Neutrophil (primary cell): ENCODE measurements at regions not wholly inside any gene's neighbourhood (a gene's known extent, or its start where the extent isn't known, plus 50 kb on each side); places are given as distances from the start of the nearest gene placed in this dataset.
"Not testable (repeated sequence)": the region's sequence is repeated elsewhere in the genome, so short reads cannot be mapped to it uniquely, and the experiment has no call there.

Source experiments
- H3K27ac ChIP-seq: fragments of 200-600 bp; sonication (generic); 2 replicates; pipeline ENCODE4 v1.5.1; 2016; ENCODE audit warnings: mild to moderate bottlenecking, moderate library complexity
- H3K27me3 ChIP-seq: fragments of 200-600 bp; sonication (generic); 2 replicates; pipeline ENCODE4 v1.6.0; 2016; ENCODE audit warnings: mild to moderate bottlenecking
- H3K36me3 ChIP-seq: fragments of 200-600 bp; sonication (generic); 2 replicates; pipeline ENCODE4 v1.5.1; 2017
- H3K4me1 ChIP-seq, 2 experiments: fragments of 200-600 bp in 1 of 2; sonication (generic) in 1 of 2; 1 replicate in 1 of 2; 2 replicates in 1 of 2; pipeline versions ENCODE4 v1.5.1 to v1.6.1; 2013 to 2016; ENCODE audit warnings: low read depth in 1 of 2, low read length in 1 of 2, mild to moderate bottlenecking in 1 of 2, moderate library complexity in 1 of 2; ENCODE audit not compliant: control insufficient read depth in 1 of 2, insufficient read depth in 1 of 2
- H3K4me3 ChIP-seq, 2 experiments: fragments of 200-600 bp in 1 of 2; sonication (generic) in 1 of 2; 1 replicate in 1 of 2; 2 replicates in 1 of 2; pipeline ENCODE4 v1.5.1; 2013 to 2016; ENCODE audit warnings: low read depth in 1 of 2, low read length in 1 of 2, mild to moderate bottlenecking in 1 of 2, moderate library complexity in 1 of 2
- H3K9me3 ChIP-seq: fragments of 200-600 bp; sonication (generic); 2 replicates; pipeline ENCODE4 v1.5.1; 2016
- TF ChIP-seq, protein P1 (sequence below): fragments of 200-600 bp; sonication (generic); IDR thresholded peaks from 2 replicates; pipeline ENCODE4 v1.5.1; 2016; ENCODE audit warnings: antibody characterized with exemption

DNA sequence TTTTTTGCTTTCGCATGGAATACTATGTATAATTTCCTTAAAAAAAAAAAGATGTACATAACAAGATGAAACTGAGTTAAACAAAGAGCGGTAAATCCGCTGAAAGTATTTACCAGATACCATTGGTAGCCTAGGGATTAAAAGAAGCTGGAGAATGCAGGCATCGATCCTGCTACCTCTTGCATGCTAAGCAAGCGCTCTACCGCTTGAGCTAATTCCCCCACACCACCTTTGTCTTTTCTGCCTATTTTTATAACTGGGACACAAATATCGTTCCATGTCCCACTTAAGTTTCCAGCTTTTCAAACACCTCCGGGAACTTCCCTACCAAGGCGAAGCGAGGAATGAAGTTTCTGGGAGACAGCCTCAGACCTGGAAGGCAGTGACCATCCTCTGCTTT, 498.4 kb downstream of the PRIM2 start:
- H3K27ac ChIP-seq, H3K4me1 ChIP-seq, H3K36me3 ChIP-seq, H3K4me3 ChIP-seq, H3K9me3 ChIP-seq: not testable (repeated sequence)
- H3K27me3 ChIP-seq, result peaks cover 80% of the 10 kb centered on the region

DNA sequence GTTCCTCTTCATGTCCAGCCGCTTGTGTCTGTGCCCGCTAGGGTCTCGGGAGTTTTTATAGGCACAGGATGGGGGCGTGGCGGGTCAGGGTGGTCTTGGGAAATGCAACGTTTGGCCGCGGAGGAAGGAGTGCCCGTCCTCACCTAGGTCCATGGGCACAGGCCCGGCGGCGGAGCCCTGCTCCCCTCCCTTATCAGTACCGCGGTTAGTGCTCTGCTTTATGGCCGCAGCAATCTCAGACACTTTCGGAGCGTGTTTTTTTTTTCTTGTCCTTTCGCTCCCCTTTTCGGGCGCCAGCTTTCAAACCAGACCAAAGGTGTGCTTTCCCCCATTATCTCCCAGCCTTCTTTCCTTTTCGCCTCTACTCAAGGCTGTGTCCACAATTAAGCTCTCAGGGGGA, 503.9 kb downstream of the PRIM2 start:
- not testable (repeated sequence) for H3K4me3 ChIP-seq

DNA sequence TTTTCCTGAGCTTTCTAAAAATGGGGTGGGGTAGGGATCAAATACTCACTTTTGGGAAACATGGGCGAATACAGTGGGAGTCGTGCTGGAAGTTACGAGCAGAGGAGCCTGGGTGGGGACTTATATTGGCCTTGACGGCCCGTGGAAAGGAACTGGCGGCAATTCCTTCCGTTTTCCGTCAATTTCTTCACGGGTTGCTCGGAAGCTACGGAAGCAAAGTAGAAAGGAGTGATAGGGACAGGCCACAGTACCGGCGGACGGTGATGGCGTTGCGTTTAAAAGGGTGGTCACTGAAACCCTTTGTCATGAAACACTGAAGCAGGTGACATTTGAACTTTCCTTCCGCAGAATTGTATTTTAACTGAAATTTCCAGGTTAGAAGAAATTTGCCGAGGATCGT, 505.0 kb downstream of the PRIM2 start:
- not testable (repeated sequence) for H3K9me3 ChIP-seq, H3K27ac ChIP-seq, H3K36me3 ChIP-seq, H3K4me1 ChIP-seq, H3K4me3 ChIP-seq
- H3K27me3 ChIP-seq, result peaks cover 63% of the 10 kb centered on the region

More for the DNA sequence above, 503.9 kb downstream of the PRIM2 start:
- not testable (repeated sequence) for H3K36me3 ChIP-seq, H3K4me1 ChIP-seq, H3K27ac ChIP-seq, H3K9me3 ChIP-seq
- peaks cover 71% of the 10 kb centered on the region for H3K27me3 ChIP-seq

DNA sequence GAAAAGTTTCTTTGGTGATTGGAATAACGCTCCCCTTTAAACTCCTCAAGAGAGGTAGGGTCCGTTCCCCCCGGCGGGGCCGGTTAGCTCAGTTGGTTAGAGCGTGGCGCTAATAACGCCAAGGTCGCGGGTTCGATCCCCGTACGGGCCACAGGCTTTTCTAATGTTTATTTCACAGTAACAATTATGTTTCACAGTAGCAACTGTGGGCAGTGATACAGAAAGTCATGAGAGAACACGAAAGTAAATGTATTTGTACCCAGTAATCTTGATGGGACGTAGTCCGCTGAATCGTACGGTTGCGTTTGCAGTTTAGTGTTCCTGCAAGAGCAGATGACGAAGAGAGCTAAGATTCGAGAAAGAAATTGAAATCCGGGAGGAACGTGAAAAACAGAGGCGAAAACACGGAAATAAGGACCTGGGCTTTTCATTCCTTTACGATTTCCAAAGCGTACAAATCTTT, 505.5 kb downstream of the PRIM2 start:
- no peak overlapping the region for H3K27ac ChIP-seq
- H3K4me1 ChIP-seq, result no peaks in the 10 kb centered on the region
- TF ChIP-seq, protein P1, sequence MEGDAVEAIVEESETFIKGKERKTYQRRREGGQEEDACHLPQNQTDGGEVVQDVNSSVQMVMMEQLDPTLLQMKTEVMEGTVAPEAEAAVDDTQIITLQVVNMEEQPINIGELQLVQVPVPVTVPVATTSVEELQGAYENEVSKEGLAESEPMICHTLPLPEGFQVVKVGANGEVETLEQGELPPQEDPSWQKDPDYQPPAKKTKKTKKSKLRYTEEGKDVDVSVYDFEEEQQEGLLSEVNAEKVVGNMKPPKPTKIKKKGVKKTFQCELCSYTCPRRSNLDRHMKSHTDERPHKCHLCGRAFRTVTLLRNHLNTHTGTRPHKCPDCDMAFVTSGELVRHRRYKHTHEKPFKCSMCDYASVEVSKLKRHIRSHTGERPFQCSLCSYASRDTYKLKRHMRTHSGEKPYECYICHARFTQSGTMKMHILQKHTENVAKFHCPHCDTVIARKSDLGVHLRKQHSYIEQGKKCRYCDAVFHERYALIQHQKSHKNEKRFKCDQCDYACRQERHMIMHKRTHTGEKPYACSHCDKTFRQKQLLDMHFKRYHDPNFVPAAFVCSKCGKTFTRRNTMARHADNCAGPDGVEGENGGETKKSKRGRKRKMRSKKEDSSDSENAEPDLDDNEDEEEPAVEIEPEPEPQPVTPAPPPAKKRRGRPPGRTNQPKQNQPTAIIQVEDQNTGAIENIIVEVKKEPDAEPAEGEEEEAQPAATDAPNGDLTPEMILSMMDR, result no peak
- H3K27me3 ChIP-seq, result peaks cover 58% of the 10 kb centered on the region
- no peak overlapping the region for H3K4me3 ChIP-seq
- no peaks in the 10 kb centered on the region for H3K36me3 ChIP-seq
- H3K9me3 ChIP-seq, result no peaks in the 10 kb centered on the region

DNA sequence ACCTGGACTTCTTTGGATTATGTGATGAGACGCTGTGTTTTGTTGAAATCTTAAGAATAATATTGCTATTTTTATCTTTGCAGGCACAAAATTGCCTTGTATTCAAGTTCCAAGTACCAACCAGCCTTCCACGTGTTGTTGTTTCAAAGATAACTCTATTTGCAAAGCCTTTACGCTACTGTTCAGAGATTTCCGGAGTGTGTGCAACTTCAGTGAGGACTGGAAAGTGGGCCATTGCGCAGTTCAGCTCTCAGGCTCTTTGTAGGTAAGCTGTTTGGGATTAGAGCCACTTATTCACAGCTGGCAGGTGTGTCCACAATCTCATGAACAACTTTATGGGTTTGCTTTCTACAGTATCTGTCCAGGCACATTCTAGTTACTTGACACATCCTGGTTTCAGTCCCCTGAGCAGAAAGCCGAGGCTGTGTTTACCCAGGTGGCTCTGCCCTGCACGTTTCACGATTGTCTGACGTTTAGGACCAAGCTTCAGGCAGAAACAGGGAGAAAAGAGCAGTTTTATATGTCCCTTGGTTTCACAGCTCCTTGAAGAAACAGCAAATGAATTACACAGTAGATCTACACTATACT, 520.3 kb downstream of the PRIM2 start:
- not testable (repeated sequence) for H3K4me1 ChIP-seq, H3K27ac ChIP-seq, H3K9me3 ChIP-seq, H3K4me3 ChIP-seq, H3K36me3 ChIP-seq, H3K27me3 ChIP-seq

DNA sequence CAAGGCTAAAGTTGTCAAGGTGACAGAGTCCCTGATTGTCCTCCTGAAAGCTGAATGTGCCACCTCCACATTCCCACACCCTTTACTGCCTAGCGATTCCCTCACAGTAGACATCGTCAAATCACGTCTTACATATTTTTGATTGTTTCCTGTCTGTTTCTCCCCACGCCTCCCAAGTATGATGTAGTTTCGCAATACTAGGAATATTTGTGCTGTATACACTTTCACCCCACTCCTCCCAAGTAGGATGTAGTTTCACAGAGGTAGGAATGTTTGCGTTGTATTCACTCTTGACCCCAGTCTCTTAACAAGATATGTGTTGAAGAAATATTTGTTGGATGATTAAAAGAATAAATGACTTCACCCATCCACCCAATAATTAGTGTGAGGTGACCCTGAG, 524.1 kb downstream of the PRIM2 start:
- not testable (repeated sequence) for H3K9me3 ChIP-seq, H3K27me3 ChIP-seq, H3K27ac ChIP-seq, H3K4me3 ChIP-seq, H3K36me3 ChIP-seq, H3K4me1 ChIP-seq

DNA sequence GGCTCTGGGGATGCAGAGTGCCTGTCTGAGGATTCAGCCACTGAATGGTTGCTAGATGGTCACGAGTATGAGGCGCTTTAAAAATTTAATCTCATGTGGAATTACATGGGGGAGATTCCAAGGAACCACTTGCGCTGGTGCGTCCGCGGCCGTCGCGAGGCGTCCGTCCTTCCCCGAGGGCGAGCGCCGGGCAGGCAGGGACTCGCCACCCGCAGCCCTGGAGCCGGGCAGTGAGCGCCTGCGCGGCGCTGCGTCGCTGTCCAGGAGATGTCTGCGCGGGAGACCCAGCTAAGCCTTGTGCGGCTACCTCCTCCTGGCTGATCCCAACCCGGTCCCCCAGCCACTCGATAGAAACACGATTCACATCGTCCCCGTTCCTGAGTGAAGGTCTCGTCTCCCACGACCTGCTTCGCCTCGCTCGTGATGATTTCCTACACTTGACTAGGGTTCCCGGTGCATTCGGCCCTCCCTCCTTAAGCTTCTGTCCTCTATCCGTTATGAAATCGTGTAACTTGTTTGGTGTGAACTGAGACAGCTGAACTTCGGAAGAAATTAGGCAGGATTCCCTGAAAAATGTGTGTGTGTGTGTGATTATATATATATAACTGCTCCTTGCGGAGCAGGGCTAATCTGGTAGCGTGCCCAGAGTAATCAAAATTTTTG, 536.4 kb downstream of the PRIM2 start:
- H3K4me3 ChIP-seq, H3K9me3 ChIP-seq, H3K27ac ChIP-seq, H3K36me3 ChIP-seq, H3K4me1 ChIP-seq: not testable (repeated sequence)
- H3K27me3 ChIP-seq, result peaks cover 23% of the 10 kb centered on the region

DNA sequence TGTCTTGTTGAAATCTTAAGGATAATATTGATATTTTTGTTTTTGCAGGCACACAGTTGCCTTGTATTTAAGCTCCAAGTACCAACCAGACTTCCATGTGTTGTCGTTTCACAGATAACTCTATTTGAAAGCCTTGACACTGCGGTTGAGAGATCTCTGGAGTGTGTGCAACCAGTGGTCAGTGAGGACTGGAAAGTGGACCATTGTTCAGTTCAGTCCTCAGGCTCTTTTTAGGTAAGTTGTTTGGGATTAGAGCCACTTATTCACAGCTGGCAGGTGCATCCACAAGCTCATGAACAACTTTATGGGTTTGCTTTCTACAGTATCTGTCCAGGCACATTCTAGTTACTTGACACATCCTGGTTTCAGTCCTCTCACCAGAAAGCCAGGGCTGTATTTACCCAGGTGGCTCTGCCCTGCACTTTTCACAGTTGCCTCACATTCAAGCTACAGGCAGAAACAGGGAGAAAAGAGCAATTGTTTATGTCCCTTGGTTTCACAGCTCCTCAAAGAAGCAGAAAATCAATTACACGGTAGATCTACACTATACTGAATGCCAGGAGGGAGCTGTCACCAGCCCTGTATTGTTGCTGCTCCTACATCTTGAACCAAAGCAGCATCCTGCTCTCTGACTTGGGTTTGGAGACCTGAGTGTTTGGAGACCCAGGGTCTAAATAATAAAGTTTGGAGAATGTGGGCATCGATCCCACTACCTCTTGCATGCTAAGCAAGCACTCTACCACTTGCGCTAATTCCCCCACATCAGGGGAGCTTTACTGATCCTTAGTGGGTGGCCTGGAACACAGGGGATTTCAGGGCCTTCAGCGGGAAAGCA, 543.3 kb downstream of the PRIM2 start:
- H3K4me1 ChIP-seq, H3K9me3 ChIP-seq, H3K4me3 ChIP-seq, H3K27me3 ChIP-seq, H3K36me3 ChIP-seq, H3K27ac ChIP-seq: not testable (repeated sequence)

DNA sequence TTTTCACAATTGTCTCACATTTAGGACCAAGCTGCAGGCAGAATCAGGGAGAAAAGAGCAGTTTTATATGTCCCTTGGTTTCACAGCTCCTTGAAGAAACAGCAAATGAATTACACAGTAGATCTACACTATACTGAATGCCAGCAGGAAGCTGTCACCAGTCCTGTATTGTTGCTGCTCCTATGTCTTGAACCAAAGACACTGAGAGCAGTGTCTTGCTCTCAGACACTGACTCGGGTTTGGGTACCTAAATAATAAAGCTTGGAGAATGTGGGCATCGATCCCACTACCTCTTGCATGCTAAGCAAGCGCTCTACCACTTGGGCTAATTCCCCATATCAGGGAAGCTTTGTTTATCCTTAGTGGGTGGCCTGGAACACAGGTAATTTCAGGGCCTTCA, 552.7 kb downstream of the PRIM2 start:
- not testable (repeated sequence) for H3K9me3 ChIP-seq, H3K36me3 ChIP-seq, H3K4me1 ChIP-seq, H3K27me3 ChIP-seq, H3K27ac ChIP-seq, H3K4me3 ChIP-seq

DNA sequence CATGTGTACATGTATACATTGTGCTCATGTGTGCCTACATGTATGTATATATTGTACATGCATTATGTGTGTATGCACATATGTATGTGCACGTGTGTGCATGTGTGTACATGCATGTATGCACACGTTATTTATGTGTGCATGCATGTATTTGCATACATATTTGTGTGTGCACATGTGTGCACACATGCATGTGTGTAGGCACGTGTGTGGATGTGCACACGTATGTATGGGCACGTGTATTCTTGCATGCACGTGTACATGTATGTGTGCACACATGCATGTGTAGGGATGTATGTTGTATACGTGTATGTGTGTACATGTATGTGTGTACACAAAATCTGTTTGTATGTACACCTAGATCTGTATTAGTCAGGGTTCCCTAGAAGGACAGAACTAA, 556.0 kb downstream of the PRIM2 start:
- H3K27me3 ChIP-seq, H3K36me3 ChIP-seq, H3K4me3 ChIP-seq, H3K9me3 ChIP-seq, H3K4me1 ChIP-seq, H3K27ac ChIP-seq: not testable (repeated sequence)

DNA sequence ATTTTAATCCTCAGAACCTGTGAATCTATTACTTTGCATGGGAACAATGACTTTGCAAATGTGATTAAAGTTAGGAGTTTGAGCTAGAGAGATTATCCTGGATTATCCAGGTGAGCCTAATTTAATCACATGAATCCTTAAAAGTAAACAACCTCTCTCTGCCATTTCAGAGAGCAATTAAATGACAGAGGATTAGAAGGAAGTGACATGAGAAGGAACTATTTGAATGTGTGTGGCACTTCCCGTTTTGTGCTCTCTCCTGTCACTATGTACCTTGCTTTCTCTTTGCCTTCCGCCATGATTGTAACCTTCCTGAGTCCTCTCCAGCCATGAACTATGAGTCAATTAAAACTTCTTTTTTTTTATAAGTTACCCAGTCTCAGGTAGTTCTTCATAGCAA, 559.2 kb downstream of the PRIM2 start:
- H3K27ac ChIP-seq, H3K36me3 ChIP-seq, H3K9me3 ChIP-seq, H3K4me3 ChIP-seq, H3K27me3 ChIP-seq, H3K4me1 ChIP-seq: not testable (repeated sequence)

DNA sequence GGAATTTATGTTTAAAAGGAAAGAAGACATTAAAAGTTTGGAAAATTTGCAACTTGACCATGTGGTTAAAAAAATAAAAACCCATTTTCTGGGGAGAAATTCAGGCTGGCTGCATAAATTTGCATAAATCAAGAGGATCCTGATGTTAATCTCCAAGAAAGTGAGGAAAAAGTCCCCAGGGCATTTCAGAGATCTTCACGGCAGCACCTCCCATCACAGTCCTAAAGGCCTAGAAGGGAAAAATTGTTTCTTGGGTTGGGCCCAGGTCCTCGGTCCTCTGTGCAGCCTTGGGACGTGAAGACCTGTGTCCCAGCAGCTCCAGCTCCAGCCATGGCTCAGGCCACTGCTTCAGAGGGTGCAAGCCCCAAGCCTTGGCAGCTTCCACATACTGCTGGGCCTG, 560.3 kb downstream of the PRIM2 start:
- H3K27me3 ChIP-seq, H3K27ac ChIP-seq: not testable (repeated sequence)

DNA sequence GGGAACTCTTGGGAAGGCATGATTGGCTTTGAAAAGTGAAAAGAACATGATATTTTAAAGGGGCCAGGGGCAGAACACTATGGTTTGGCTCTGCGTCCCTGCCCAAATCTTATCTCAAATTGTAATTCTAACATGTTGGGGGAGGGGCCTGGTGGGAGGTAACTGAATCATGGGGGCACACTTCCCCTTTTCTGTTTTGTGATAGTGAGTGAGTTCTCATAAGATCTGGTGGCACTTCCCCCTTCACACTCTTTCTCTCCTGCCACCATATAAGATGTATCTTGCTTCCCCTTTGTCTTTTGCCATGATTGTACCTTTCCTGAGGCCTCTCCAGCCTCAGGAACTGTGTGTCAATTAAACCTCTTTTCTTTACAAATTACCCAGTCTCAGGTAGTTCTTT, 561.4 kb downstream of the PRIM2 start:
- not testable (repeated sequence) for H3K9me3 ChIP-seq, H3K4me1 ChIP-seq, H3K27me3 ChIP-seq, H3K4me3 ChIP-seq, H3K27ac ChIP-seq, H3K36me3 ChIP-seq

More for the DNA sequence above, 560.3 kb downstream of the PRIM2 start:
- H3K4me1 ChIP-seq, H3K9me3 ChIP-seq, H3K4me3 ChIP-seq, H3K36me3 ChIP-seq: not testable (repeated sequence)
